ELF-1 (cell line): ENCODE measurements at regions not wholly inside any gene's neighbourhood (a gene's known extent, or its start where the extent isn't known, plus 50 kb on each side); places are given as distances from the start of the nearest gene placed in this dataset.

Experiments
- DNase-seq: peaks from one replicate; pipeline ENCODE4 v3.0.0-alpha.2; 2016; ENCODE audit warnings: low read depth, low spot score

DNA sequence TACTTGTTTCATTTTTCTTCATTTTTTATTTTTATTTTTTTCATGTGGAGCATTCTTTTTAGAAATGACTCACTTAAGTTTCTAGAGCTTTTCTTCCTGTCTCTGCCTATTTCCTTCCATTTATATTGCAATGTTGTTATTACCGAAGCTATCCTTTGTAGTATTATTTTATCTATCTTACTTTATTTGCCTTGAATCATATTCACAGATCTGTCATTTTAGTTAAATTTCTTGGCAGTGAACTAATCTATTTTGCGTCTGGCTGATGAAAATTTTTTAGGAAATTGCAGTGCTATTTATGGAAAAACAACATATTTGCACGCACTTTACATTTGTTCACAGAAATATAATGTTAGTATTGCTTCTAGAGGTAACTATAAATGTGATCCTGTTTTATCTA lies 956.9 kb upstream of the SLC39A10 start:
- no peak for DNase-seq

DNA sequence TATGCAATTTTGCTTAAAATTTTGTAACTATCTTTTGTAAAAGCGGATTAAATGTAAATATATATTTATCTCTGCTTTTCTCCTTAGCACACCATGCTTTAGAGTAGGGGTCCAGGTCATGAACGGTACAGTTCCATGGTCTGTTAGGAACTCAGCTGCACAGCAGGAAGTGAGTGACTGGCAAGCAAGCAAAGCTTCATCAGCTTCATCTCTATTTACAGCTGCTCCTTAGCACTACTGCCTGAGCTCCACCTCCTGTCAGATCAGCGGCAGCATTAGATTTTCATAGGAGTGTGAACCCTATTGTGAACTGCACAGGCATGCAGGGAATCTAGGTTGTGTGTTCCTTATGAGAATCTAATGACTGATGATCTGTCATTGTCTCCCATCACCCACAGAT lies 959.0 kb upstream of the SLC39A10 start:
- DNase-seq: no peak

DNA sequence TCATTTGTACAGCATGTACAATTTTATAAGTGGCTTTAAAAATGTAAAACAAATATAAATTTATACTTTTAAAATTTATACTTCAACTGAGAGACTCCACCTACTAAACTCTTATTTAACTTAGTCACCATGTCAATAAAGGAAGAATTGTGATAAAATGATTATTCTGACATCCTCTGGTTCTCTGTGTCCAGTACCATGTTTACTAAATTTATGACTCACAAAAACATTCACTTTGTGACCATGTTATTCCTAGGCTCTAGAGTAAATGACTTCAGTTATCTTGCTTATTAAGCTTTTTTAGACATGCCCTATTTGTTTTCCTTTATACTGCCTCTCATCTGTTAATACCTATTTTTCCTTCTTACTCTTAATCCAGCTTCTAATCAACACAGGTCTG lies 959.6 kb upstream of the SLC39A10 start:
- no peak for DNase-seq

DNA sequence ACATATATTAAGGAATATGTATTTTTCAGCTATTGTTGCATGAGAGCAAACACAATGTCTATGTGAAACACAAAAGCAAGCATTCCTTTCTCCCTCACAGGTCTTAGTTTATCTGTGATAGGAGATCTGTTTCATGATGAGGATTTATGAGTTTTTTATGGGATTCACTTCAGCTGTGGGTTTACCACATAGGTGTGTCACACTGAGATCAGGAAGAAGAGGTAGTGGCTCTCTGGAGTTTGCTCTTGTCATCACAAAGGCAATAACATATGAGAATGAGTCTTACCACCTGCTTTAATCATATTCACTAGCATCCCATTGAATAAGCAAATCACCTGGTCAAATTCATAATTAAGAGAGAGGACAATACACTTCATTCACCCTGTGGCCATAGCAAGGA lies 960.3 kb upstream of the SLC39A10 start:
- DNase-seq: no peak

DNA sequence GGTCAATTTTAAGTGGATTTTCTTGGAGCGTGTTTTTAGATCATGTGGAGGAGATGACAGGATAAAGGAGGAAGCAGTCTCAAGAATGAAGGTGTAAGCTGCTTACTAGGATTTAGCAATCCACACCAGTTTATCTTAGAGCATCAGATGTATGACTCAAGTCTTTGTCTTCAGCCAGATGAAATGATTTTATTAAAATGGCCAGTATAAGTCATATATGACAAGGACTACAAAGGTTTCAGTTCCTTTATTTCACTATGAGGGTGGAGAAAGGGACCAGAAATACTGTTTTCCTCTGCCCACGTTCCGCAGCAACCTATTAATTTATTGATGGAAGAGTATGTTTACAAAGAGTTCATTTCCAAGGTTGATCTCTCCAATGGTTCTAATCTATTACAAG lies 970.5 kb upstream of the SLC39A10 start:
- DNase-seq: no peak

DNA sequence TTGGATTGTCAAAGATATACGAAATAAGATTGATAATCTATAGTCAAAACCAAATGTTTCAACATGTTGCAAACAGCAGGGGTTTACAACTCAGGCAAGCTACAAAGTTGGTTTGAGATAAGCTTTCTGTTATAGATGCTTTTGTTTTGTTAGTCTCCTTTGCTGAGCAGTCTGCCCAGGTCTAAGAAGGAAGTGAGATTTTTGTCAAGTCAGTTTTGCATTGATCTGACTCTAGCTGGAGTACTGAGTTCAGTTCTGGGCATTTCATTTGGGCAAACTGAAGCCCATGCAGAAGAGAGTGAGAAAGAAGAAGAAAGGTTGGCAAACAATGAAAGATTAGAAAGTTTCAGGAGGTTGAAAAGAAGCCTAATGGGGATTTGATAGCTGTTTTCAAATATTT lies 983.0 kb upstream of the SLC39A10 start:
- DNase-seq: no peak

DNA sequence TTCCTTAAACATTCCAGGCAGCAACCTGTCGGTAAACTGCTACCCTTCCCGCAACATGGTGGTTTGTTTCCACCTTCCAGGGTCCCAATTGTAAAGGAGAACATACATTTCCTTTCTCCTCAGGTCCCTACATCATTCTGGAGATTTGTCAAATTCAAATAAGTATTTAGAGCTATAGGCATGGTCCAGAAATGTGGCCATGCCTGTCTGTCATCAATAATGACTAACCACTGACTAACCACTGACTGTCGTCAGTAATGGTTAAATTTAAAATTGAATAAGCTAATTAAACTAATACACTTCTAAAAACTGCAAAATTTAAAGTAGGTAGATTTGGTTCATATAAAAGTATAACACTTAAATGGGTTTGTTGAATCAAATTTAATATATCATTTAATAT lies 984.0 kb upstream of the SLC39A10 start:
- no peak for DNase-seq

DNA sequence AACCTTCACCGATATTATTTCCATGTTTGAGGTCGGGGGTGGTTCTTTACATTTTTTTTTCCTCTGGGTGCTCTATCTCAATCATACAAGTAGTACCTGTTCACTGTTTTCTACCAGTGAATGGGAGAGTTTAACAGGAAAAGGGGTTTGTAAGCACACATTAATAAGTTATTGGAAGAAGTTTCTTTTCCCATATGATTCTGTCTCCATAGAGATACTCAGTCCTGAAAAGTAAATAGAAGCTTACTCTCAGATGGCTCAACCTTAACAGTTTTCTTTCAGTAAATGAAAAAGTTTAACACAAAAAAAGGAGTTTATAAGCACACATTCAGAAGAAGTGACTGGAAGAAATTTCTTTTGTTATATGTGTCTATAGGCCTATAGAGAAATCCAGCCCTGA lies 995.6 kb upstream of the SLC39A10 start:
- DNase-seq: no peak

DNA sequence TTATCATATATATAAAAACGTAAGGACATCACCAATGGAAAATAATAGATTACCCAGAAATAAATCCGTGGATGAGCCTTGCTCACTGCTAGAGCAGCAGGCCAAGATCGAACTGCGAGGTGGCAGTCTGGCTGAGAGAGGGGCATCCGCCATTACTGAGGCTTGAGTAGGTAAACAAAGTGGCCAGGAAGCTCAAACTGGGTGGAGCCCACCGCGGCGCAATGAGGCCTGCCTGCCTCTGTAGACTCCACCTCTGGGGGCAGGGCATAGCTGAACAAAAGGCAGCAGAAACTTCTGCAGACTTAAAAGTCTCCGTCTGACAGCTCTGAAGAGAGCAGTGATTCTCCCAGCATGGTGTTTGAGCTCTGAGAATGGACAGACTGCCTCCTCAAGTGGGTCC lies 1018.0 kb upstream of the SLC39A10 start:
- DNase-seq: peak; percentile 0

DNA sequence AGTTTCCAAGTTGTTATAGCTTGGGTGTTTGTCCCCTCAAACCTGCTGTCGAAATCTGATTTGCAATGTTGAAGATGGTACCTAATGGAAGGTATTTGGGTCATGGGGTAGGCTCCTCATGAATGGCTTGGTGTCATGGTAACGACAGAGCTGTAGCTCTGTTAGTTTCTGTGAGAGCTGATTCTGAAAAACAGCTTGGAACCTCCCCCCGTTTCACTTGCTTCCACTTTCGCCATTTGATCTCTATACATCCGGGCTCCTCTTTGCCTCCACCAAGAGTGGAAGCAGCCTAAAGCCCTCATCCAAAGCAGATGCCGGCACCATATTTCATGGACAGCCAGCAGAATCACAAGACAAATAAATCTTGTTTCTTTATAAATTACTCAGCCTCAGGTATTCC lies 1035.1 kb upstream of the SLC39A10 start:
- DNase-seq: no peak

DNA sequence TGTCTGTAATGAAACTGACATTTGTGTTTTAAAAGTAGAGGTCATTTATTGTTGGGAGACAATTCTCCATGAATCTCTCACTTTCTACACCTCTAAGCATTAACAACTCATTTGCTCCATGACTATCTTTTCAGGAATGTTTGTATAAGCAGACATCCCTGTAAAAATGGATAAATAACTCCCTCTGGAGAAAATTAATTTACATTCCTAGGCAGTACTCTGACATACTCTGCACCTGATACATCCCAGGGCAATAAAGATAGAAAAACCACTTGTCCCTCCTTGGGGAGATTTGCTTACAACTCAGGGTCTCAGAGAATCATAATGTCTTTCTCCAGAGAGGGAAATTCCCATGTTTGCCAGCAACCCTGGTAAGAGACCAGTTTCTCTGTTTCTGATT lies 1037.7 kb upstream of the SLC39A10 start:
- no peak for DNase-seq

DNA sequence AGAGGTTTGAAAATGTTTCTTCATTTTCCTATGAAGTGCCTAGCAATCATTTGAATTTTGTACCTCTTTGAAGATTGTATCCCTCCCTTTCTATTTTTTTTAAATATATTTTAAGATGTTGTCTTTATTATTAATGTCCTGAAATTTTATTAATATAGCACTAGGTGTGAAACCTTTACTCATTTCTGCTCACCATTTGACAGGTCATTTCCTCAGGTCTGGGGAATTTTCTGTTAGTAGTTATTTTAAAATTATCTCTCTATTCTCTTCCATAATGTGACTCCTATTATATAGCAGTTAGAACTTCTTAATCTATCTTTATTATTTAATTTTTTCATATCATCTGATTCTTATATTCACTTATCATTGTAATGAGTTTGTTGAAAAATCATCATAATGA lies 1038.6 kb upstream of the SLC39A10 start:
- DNase-seq: no peak

DNA sequence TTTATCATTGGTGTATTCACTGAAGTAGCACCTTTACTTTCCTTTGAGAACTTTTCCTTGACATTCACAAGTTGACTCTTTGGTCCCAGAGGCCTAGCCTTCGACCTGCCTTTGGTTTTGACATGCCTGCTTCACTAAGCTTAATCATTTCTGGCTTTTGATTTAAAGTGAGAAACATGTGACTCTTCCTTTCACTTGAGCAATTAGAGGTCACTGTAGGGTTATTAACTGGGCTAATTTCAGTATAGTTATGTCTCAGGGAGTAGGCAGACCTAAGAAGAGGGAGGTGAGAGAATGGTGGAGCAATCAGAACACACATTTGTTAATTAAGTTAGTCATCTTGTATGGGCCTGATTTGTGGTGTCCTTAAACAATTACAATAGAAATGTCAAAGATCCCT lies 1040.7 kb upstream of the SLC39A10 start:
- no peak for DNase-seq

DNA sequence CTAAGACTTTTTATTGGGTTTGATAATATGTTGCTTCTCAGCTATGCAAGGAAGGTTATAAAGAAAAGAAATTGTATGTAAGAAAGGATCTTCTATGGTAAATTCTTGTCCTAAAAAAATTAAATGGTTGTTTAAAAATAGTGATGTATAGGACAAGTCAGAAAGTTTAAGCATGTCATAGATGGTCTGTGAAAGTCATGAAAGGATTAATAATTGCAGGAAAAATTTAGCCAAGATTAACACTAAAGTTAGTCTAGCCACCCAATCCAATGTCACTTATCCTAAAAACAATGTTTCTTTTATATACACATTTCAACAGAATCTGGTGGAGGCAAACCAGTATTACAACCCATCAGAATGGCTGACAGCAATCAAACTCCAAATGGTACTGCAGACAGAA lies 1046.7 kb upstream of the SLC39A10 start:
- no peak for DNase-seq

DNA sequence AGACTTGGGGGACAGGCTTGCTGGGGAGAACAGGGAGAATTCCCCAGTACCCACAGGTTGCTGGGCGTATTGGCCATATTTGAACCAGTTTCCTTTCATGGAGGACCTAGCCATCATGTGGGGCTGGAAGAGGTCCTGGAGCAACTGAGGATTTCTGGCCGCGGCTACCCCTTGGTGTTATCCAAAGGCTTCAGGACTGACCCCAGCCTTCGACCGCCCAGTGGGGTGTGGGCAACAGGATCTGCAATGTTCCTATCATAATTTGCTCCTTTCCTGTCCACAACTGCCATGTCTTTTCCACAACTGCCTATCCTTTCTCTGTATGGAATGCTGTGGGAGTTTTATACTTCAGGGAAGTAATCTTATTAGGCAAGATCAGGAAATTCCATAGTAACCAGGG lies 1053.6 kb upstream of the SLC39A10 start:
- DNase-seq: no peak

DNA sequence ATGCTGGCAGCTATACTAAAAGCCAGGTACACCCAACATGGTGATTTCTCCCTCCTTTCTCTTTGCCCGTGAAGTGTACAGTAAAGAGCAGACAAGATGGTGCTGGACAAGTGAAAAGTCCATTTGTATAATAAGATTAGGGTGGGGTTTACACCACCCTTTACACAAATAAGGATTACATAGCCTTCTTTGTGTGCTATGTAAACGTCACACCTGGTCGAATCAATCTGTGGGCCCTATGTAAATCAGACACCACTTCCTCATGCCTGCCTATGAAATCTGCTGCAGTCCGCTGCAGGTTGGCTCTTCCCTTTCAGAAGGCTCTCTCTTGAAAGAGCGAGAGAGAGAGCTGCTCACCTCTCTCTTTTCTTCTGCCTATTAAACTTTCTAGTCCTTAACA lies 1054.3 kb upstream of the SLC39A10 start:
- DNase-seq: no peak

DNA sequence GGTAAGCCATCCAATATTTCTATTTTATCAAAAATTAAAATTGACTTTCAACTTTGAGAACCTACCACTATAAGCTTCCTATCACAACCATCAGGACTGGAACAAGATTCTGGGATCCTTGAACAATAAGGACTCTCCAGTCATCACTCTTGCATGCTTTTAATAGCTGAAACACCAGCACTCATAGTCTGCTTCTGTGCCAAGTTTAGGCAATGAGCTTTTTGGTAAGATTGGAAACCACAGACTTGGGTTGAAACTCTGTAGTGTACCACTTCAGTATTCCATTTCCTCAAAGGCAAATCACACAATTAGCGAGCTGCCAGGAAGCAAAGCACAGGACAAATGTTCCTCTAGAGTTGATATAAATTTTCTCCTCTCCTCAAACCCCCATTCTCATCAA lies 1065.8 kb upstream of the SLC39A10 start:
- DNase-seq: no peak

DNA sequence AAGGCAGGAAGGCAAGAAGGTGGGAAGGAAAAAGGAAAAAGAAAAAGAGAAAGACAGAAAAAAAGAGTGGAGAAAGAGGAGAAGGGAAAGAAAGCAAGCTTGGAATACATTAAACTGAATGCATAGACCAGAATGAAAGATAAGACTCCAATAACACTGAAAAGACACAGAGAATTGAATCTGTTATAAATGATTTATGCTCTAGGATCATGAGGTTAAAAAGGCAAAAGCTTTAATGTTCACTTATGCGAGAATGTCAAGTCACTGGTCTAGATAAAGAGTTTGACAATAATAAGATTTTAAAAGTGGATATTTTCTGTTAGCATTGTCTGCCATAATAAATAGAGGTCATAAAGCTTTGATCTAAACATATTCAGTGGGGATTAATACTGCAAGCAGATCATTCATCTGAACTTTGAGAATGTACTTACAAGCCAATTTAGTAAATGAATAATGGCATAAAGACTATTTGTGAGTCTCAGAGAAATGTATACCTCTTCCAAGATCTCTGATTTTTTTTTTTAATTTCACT lies 1069.2 kb upstream of the SLC39A10 start:
- no peak for DNase-seq

DNA sequence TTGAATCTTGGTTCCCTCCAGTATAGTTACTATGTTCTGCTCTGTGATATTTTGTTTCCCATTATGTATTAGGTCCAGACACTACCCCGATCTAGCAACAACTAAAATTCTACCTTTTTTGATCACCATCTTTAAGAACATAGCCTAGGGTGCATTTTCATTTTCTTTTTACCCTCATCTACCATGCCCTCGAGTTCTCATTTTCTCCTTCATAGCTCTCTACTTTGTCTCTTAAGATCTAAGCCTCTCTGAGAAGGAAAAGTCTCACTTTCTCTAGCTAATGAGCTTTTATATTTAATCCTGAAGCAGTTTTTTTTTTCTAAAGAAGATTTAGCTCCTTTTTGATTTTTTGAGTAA lies 1089.4 kb upstream of the SLC39A10 start:
- no peak for DNase-seq

DNA sequence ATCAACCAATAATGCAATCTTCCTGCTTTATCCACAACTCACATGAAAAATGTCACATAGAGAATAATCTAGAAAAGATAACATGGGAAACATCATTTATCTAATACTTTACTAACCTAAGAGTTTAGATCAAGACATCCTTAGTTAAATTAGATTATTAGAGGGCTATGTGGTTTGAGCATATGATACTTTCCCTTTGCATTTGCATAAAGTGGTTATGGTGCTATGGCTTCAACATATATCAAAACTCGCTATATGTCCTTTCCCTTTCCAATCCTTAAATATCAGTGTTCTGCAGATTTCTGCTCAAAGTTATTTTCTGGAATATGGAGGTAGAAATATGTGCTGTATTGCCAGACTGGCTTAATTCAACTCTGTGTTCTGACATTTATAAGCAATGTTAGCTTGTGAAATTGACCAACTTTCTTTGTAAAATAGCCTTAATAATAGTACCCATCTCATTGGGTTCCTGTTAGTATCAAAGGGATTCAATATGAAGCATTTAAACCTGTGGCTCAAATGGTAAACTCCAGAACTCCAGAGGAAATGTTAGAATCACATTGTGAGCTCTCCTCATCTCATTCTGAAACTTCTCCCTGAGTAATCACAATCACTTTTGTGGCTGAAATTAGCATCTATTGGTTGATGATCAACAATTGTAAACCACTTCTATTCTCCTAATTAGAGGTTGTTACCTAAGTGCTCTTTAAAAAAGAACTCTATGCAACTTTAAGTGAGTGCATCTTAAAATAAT lies 1089.9 kb upstream of the SLC39A10 start:
- no peak for DNase-seq

DNA sequence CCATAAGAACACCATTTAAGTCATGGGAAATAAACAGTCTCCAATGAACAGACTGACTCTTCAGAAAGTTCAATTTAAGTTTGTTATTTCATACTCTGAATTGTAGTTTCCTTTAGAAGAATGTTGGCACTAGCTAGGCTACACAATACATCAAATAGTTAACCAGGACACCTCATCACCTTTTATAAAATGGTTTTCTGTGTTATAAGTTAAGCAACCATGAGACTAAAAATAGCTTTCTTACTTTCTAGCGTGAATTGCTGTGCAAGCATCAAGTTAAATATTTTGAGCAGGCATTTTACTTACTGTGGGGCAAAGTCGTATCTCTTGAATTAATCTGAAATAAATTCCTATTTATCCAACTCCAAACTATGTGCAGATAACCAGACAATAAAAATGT lies 1092.6 kb upstream of the SLC39A10 start:
- DNase-seq: no peak

DNA sequence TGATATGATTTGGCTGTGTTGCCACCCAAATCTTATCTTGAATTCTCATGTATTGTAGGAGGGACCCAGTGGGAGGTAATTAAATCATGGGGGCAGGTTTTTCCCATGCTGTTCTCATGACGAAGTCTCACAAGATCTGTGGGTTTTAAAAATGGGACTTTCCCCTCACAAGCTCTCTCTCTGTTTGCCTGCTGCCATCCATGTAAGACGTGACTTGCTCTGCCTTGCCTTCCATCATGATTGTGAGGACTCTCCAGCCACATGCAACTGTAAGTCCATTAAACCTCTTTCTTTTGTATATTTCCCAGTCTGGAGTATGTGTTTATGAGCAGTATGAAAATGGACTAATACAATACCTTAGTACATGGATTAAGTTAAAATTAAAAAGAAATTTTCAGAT lies 1094.7 kb upstream of the SLC39A10 start:
- DNase-seq: no peak

DNA sequence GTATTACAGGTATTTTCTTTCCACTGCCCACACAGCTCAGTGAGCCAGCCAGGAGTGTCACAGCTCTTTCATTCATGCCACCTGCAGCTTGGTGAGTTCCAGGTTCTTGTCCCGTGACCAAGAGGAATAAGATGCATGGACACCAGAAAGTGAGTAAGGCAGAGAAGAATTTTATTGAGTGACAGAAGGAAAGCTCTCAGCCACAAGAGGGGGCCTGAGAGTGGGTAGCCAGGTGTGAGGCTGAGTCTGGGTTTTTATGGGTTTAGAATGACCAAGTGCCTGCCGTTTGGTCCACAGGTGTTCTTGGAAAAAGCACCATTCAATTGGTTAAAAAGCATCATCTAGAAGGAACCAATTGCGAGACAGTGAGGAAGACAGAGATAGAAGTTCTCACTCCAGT lies 1097.1 kb upstream of the SLC39A10 start:
- DNase-seq: no peak

DNA sequence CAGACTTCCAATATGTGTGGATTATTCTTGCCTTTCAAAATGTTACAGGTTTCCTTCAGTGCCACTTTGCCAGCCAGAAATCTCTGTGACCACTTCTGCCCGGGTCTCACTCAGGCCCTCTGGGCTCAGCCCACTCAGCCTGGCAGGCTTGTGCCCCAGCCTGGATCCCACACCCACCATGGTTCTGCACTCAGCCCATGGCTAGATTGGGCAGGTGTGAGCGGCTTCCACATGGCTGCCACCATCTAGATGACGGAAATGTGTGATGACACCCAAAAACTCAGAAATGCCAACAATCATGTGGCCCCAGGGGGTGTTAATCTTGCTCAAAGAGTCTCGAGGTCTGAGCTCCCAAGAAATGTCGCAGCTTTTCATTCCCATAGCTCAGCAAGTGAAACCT lies 1097.5 kb upstream of the SLC39A10 start:
- no peak for DNase-seq
